ENCODE measurements at regions not wholly inside any gene's neighbourhood (a gene's known extent, or its start where the extent isn't known, plus 50 kb on each side); places are given as distances from the start of the nearest gene placed in this dataset.
"Not testable (repeated sequence)": the region's sequence is repeated elsewhere in the genome, so short reads cannot be mapped to it uniquely, and the experiment has no call there.

- DNase-seq (ENCODE audit: low spot score), result no peak
- no peak for TF ChIP-seq CTCF (IDR thresholded peaks at IDR 0.05; ENCODE audit: extremely low read depth, insufficient read depth, missing control alignments)
- in situ Hi-C loops (cut with MboI; ENCODE audit: low pct_unique_long_range_greater_than_20kb, low sequenced_read_pairs, unreplicated experiment), result no loop called here
These were observed 442.5 kb downstream of the SPATA31D1 start for GRCh38 chr9:82431121-82431520.

- DNase-seq (ENCODE audit: low spot score); in situ Hi-C loops (cut with MboI; ENCODE audit: low pct_unique_long_range_greater_than_20kb, low sequenced_read_pairs, unreplicated experiment): not testable (repeated sequence)
These were observed 444.8 kb downstream of the SPATA31D1 start for GRCh38 chr9:82433290-82433931.

- in situ Hi-C loops (cut with MboI; ENCODE audit: low pct_unique_long_range_greater_than_20kb, low sequenced_read_pairs, unreplicated experiment), result no loop called here
- no peak for TF ChIP-seq CTCF (IDR thresholded peaks at IDR 0.05; ENCODE audit: extremely low read depth, insufficient read depth, missing control alignments)
- DNase-seq (ENCODE audit: low spot score), result no peak
These were observed 447.9 kb downstream of the SPATA31D1 start for GRCh38 chr9:82436475-82436874.

DNA sequence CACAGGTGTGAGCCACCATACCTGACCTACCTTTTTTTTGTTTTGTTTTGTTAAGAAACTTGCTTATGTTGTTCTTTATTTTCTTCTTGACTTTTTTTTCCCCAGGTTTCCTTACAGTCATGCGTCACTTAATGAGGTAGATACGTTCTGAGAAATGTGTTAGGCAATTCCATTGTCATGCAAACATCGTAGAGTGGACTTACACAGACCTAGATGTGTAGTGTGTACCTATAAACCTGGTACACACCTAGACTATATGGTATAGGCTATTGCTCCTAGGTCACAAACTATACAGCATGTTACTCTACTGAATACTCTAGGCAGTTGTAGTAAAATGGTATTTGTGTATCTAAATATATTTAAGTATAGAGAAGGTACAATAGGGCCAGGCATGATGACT, 448.6 kb downstream of the SPATA31D1 start:
- in situ Hi-C loops (cut with MboI; ENCODE audit: low pct_unique_long_range_greater_than_20kb, low sequenced_read_pairs, unreplicated experiment); DNase-seq (ENCODE audit: low spot score): not testable (repeated sequence)

DNA sequence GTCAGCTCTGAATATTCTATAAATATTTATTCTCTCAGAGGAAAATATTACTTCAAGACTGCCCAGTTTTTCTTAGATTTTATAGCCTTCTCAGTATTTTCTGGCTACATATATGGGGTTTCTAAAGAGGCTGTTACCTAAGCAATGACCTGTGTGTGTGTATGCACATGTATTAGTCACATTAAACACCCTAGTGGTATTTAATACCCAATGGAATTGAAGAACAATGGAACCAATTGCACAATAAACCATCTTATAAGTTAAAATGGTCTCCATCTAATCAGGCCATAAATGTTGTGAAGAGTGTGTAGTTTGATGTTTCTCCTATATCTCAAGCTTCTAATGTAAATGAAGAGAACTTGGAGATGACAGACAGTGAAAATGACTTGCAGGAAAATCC, 450.0 kb downstream of the SPATA31D1 start:
- DNase-seq (ENCODE audit: low spot score), result no peak
- in situ Hi-C loops (cut with MboI; ENCODE audit: low pct_unique_long_range_greater_than_20kb, low sequenced_read_pairs, unreplicated experiment), result no loop called here
- TF ChIP-seq CTCF (IDR thresholded peaks at IDR 0.05; ENCODE audit: extremely low read depth, insufficient read depth, missing control alignments), result no peak

DNA sequence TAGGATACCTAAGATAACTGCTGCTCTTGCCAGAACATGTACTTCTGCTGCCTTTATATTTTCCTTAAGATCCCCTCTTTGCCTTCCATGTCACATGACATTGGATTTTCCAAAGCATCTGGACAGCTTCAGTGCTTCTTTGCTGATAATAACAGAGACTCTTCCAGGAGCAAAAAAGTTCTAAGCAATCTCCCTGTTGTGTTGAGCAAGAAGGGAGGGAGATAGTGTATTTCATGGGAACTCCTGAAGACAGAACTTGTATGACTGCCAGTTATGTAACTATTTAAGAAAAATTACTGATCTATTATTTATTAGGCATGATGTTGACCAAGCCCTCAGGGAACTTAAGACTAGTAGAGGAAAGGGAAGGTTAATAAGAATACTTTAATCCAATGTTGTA, 454.7 kb downstream of the SPATA31D1 start:
- no peak for TF ChIP-seq CTCF (IDR thresholded peaks at IDR 0.05; ENCODE audit: extremely low read depth, insufficient read depth, missing control alignments)
- no peak for DNase-seq (ENCODE audit: low spot score)
- in situ Hi-C loops (cut with MboI; ENCODE audit: low pct_unique_long_range_greater_than_20kb, low sequenced_read_pairs, unreplicated experiment), result no loop called here

GRCh38 chr9:82445556-82445955, 457.0 kb downstream of the SPATA31D1 start:
- DNase-seq (ENCODE audit: low spot score), result no peak
- in situ Hi-C loops (cut with MboI; ENCODE audit: low pct_unique_long_range_greater_than_20kb, low sequenced_read_pairs, unreplicated experiment), result no loop called here
- no peak for TF ChIP-seq CTCF (IDR thresholded peaks at IDR 0.05; ENCODE audit: extremely low read depth, insufficient read depth, missing control alignments)

GRCh38 chr9:82447343-82447742, 458.8 kb downstream of the SPATA31D1 start:
- in situ Hi-C loops (cut with MboI; ENCODE audit: low pct_unique_long_range_greater_than_20kb, low sequenced_read_pairs, unreplicated experiment), result no loop called here
- TF ChIP-seq CTCF (IDR thresholded peaks at IDR 0.05; ENCODE audit: extremely low read depth, insufficient read depth, missing control alignments), result no peak
- DNase-seq (ENCODE audit: low spot score), result no peak

All from GM13977 (cell line).